GM23338 (cell line): ENCODE measurements at regions not wholly inside any gene's neighbourhood (a gene's known extent, or its start where the extent isn't known, plus 50 kb on each side); places are given as distances from the start of the nearest gene placed in this dataset.

Experiments used
- ATAC-seq: fragments of 200-7000 bp; cut with Tn5 transposase; 3 replicates; pipeline ENCODE4 v1.9.1; 2020
- DNase-seq: peaks from one replicate; pipeline ENCODE4 v3.0.0-alpha.2; 2015; ENCODE audit warnings: low spot score
- H2AFZ ChIP-seq: fragments of 200-600 bp; sonication (generic); 2 replicates; pipeline ENCODE4 v1.8.0; 2016; ENCODE audit warnings: antibody characterized with exemption, mild to moderate bottlenecking, moderate library complexity
- H3F3A ChIP-seq: fragments of 200-600 bp; sonication (generic); replicated peaks from 2 replicates; pipeline ENCODE4 v1.8.0; 2017; ENCODE audit warnings: antibody characterized with exemption, mixed run types, low read depth
- H3K27ac ChIP-seq: fragments of 200-600 bp; sonication (generic); 2 replicates; pipeline ENCODE4 v1.6.1; 2016; ENCODE audit warnings: low read depth
- H3K27me3 ChIP-seq: fragments of 200-600 bp; sonication (generic); 2 replicates; pipeline ENCODE4 v1.8.0; 2016; ENCODE audit warnings: mild to moderate bottlenecking, mixed run types, moderate library complexity; ENCODE audit not compliant: insufficient read depth
- H3K36me3 ChIP-seq: fragments of 200-600 bp; sonication (generic); 2 replicates; pipeline ENCODE4 v1.8.0; 2016; ENCODE audit warnings: mild to moderate bottlenecking; ENCODE audit not compliant: insufficient read depth
- H3K4me1 ChIP-seq: fragments of 200-600 bp; sonication (generic); 2 replicates; pipeline ENCODE4 v1.8.0; 2016; ENCODE audit warnings: mild to moderate bottlenecking, moderate library complexity; ENCODE audit not compliant: insufficient read depth
- H3K4me2 ChIP-seq: fragments of 200-600 bp; sonication (generic); 2 replicates; pipeline ENCODE4 v1.7.1; 2017; ENCODE audit warnings: mixed run types
- H3K4me3 ChIP-seq: fragments of 200-600 bp; sonication (generic); 2 replicates; pipeline ENCODE4 v1.6.1; 2016; ENCODE audit warnings: mixed run types
- H3K79me2 ChIP-seq: fragments of 200-600 bp; sonication (generic); replicated peaks from 2 replicates; pipeline ENCODE4 v1.8.0; 2017; ENCODE audit warnings: mild to moderate bottlenecking; ENCODE audit not compliant: insufficient read depth
- H3K9me2 ChIP-seq: fragments of 200-600 bp; sonication (generic); 2 replicates; pipeline ENCODE4 v1.8.0; 2017; ENCODE audit not compliant: insufficient read depth
- H4K20me1 ChIP-seq: fragments of 200-600 bp; sonication (generic); replicated peaks from 2 replicates; pipeline ENCODE4 v1.8.0; 2017; ENCODE audit warnings: mild to moderate bottlenecking; ENCODE audit not compliant: insufficient read depth
- H3K27ac Mint-ChIP-seq: 2 replicates; pipeline ENCODE4 v1.8.0; 2020; ENCODE audit warnings: inconsistent platforms, mild to moderate bottlenecking, moderate library complexity, mixed read lengths
- H3K27me3 Mint-ChIP-seq: 3 replicates; pipeline ENCODE4 v1.8.0; 2022; ENCODE audit warnings: low read depth, mild to moderate bottlenecking, moderate library complexity, mixed read lengths, inconsistent platforms; ENCODE audit not compliant: insufficient read depth, poor library complexity
- H3K36me3 Mint-ChIP-seq: 3 replicates; pipeline ENCODE4 v1.8.0; 2021; ENCODE audit warnings: low read depth, mild to moderate bottlenecking, inconsistent platforms, moderate library complexity, mixed read lengths
- H3K4me1 Mint-ChIP-seq: 3 replicates; pipeline ENCODE4 v1.8.0; 2020; ENCODE audit warnings: mild to moderate bottlenecking, inconsistent platforms, mixed read lengths
- H3K4me3 Mint-ChIP-seq: 3 replicates; pipeline ENCODE4 v1.8.0; 2021; ENCODE audit warnings: moderate library complexity, mild to moderate bottlenecking, inconsistent platforms, mixed read lengths
- H3K9me3 Mint-ChIP-seq: 3 replicates; pipeline ENCODE4 v1.8.0; 2020; ENCODE audit warnings: moderate library complexity, mild to moderate bottlenecking, inconsistent platforms, mixed read lengths
- EZH2 ChIP-seq: fragments of 200-600 bp; sonication (generic); IDR thresholded peaks from one replicate; pipeline ENCODE4 v1.8.0; 2017; ENCODE audit warnings: antibody characterized with exemption, mild to moderate bottlenecking, low read depth; ENCODE audit not compliant: unreplicated experiment
- EZH2phosphoT487 ChIP-seq: fragments of 200-600 bp; sonication (generic); IDR thresholded peaks from one replicate; pipeline ENCODE4 v1.8.1; 2018; ENCODE audit warnings: antibody characterized with exemption; ENCODE audit not compliant: unreplicated experiment
- JUNB ChIP-seq: IDR thresholded peaks from one replicate; pipeline ENCODE4 v1.6.1; 2016; ENCODE audit warnings: antibody characterized with exemption; ENCODE audit not compliant: unreplicated experiment
- STAT1 ChIP-seq: IDR thresholded peaks from one replicate; pipeline ENCODE4 v1.6.1; 2016; ENCODE audit warnings: antibody characterized with exemption; ENCODE audit not compliant: unreplicated experiment
- ZNF114 ChIP-seq: fragments of 250-450 bp; sonication (Bioruptor Pico); IDR thresholded peaks from 2 replicates; pipeline ENCODE4 v1.5.0; 2020; ENCODE audit warnings: mild to moderate bottlenecking, moderate library complexity
- ZNF331 ChIP-seq: fragments of 250-450 bp; sonication (Bioruptor Pico); IDR thresholded peaks from 2 replicates; pipeline ENCODE4 v1.5.0; 2020; ENCODE audit warnings: low read depth, mild to moderate bottlenecking, moderate library complexity
- ZNF462 ChIP-seq: fragments of 250-450 bp; sonication (Bioruptor Pico); IDR thresholded peaks from 2 replicates; pipeline ENCODE4 v1.5.0; 2020; ENCODE audit warnings: mild to moderate bottlenecking, moderate library complexity
- TF ChIP-seq, protein P1 (sequence below), 2 experiments: fragments of 200-600 bp in 1 of 2; sonication (generic) in 1 of 2; conservative IDR thresholded peaks; 2 replicates each; pipeline versions ENCODE4 v1.5.1 to v1.6.1; 2016 to 2017; ENCODE audit warnings: antibody characterized with exemption in 2 of 2, low read depth in 2 of 2, mild to moderate bottlenecking in 2 of 2, moderate library complexity in 1 of 2
- TF ChIP-seq, protein P2 (sequence below): IDR thresholded peaks from one replicate; pipeline ENCODE4 v1.6.1; 2018; ENCODE audit warnings: antibody characterized with exemption; ENCODE audit not compliant: unreplicated experiment
- TF ChIP-seq, protein P3 (sequence below): IDR thresholded peaks from 2 replicates; pipeline ENCODE4 v1.6.1; 2016; ENCODE audit warnings: antibody characterized with exemption

GRCh38 chr16:48838349-48838748 is 228.4 kb upstream of the N4BP1 start:
- ATAC-seq: no peak
- Mint-ChIP-seq H3K27ac (no peak overlapping the region), H3K27me3 (no peaks in the 10 kb centered on the region), H3K36me3 (no peaks in the 10 kb centered on the region), H3K4me1 (no peaks in the 10 kb centered on the region; the same call in 2 of the 3 replicates), H3K4me3 (no peak overlapping the region), H3K9me3 (no peaks in the 10 kb centered on the region)
- no peaks in the 10 kb centered on the region for H4K20me1 ChIP-seq
- TF ChIP-seq ZNF331 (CRISPR knock-in tag) (no peak), JUNB (no peak), ZNF114 (CRISPR knock-in tag) (no peak)
- no peaks in the 10 kb centered on the region for H3K4me1 ChIP-seq
- no peaks in the 10 kb centered on the region for H3K36me3 ChIP-seq
- H3K79me2 ChIP-seq: no peaks in the 10 kb centered on the region
- no peak overlapping the region for H2AFZ ChIP-seq
- H3F3A ChIP-seq: no peaks in the 10 kb centered on the region
- H3K4me2 ChIP-seq: no peak overlapping the region
- no peaks in the 10 kb centered on the region for H3K9me2 ChIP-seq
- H3K27me3 ChIP-seq: no peaks in the 10 kb centered on the region
- no peak overlapping the region for H3K4me3 ChIP-seq
- no peak overlapping the region for H3K27ac ChIP-seq
- no peak for DNase-seq

GRCh38 chr16:48836636-48837035 is 226.7 kb upstream of the N4BP1 start:
- no peaks in the 10 kb centered on the region for H3K9me3 Mint-ChIP-seq
- Histone ChIP-seq H3K27me3 (no peaks in the 10 kb centered on the region), H4K20me1 (no peaks in the 10 kb centered on the region), H2AFZ (no peak overlapping the region), H3K4me1 (no peaks in the 10 kb centered on the region), H3K36me3 (no peaks in the 10 kb centered on the region), H3K79me2 (no peaks in the 10 kb centered on the region), H3K27ac (no peak overlapping the region), H3K4me3 (no peak overlapping the region), H3K9me2 (no peaks in the 10 kb centered on the region), H3F3A (no peaks in the 10 kb centered on the region), H3K4me2 (no peak overlapping the region)
- DNase-seq (no peak), ATAC-seq (no peak)
- H3K27ac Mint-ChIP-seq: no peak overlapping the region
- H3K4me3 Mint-ChIP-seq: no peak overlapping the region
- H3K36me3 Mint-ChIP-seq: no peaks in the 10 kb centered on the region
- no peaks in the 10 kb centered on the region; the same call in 1 of the 3 replicates for H3K4me1 Mint-ChIP-seq
- no peaks in the 10 kb centered on the region for H3K27me3 Mint-ChIP-seq
- TF ChIP-seq, protein P1, sequence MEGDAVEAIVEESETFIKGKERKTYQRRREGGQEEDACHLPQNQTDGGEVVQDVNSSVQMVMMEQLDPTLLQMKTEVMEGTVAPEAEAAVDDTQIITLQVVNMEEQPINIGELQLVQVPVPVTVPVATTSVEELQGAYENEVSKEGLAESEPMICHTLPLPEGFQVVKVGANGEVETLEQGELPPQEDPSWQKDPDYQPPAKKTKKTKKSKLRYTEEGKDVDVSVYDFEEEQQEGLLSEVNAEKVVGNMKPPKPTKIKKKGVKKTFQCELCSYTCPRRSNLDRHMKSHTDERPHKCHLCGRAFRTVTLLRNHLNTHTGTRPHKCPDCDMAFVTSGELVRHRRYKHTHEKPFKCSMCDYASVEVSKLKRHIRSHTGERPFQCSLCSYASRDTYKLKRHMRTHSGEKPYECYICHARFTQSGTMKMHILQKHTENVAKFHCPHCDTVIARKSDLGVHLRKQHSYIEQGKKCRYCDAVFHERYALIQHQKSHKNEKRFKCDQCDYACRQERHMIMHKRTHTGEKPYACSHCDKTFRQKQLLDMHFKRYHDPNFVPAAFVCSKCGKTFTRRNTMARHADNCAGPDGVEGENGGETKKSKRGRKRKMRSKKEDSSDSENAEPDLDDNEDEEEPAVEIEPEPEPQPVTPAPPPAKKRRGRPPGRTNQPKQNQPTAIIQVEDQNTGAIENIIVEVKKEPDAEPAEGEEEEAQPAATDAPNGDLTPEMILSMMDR (conservative IDR thresholded peaks at IDR 0.05; ENCODE audit: low read depth in 2 of 2): no peak
- TF ChIP-seq, protein P2, sequence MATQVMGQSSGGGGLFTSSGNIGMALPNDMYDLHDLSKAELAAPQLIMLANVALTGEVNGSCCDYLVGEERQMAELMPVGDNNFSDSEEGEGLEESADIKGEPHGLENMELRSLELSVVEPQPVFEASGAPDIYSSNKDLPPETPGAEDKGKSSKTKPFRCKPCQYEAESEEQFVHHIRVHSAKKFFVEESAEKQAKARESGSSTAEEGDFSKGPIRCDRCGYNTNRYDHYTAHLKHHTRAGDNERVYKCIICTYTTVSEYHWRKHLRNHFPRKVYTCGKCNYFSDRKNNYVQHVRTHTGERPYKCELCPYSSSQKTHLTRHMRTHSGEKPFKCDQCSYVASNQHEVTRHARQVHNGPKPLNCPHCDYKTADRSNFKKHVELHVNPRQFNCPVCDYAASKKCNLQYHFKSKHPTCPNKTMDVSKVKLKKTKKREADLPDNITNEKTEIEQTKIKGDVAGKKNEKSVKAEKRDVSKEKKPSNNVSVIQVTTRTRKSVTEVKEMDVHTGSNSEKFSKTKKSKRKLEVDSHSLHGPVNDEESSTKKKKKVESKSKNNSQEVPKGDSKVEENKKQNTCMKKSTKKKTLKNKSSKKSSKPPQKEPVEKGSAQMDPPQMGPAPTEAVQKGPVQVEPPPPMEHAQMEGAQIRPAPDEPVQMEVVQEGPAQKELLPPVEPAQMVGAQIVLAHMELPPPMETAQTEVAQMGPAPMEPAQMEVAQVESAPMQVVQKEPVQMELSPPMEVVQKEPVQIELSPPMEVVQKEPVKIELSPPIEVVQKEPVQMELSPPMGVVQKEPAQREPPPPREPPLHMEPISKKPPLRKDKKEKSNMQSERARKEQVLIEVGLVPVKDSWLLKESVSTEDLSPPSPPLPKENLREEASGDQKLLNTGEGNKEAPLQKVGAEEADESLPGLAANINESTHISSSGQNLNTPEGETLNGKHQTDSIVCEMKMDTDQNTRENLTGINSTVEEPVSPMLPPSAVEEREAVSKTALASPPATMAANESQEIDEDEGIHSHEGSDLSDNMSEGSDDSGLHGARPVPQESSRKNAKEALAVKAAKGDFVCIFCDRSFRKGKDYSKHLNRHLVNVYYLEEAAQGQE: no peak
- TF ChIP-seq EZH2phosphoT487 (no peak), STAT1 (no peak), EZH2 (no peak), JUNB (no peak), ZNF462 (no peak), ZNF114 (CRISPR knock-in tag) (no peak)
- TF ChIP-seq, protein P3, sequence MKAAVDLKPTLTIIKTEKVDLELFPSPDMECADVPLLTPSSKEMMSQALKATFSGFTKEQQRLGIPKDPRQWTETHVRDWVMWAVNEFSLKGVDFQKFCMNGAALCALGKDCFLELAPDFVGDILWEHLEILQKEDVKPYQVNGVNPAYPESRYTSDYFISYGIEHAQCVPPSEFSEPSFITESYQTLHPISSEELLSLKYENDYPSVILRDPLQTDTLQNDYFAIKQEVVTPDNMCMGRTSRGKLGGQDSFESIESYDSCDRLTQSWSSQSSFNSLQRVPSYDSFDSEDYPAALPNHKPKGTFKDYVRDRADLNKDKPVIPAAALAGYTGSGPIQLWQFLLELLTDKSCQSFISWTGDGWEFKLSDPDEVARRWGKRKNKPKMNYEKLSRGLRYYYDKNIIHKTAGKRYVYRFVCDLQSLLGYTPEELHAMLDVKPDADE: no peak
